Right lung (tissue), 2 donors: ENCODE measurements at regions not wholly inside any gene's neighbourhood (a gene's known extent, or its start where the extent isn't known, plus 50 kb on each side); places are given as distances from the start of the nearest gene placed in this dataset.
"Not testable (repeated sequence)": the region's sequence is repeated elsewhere in the genome, so short reads cannot be mapped to it uniquely, and the experiment has no call there.

Experiments
- DNase-seq, 2 donors: peaks; one replicate each; pipeline ENCODE4 v3.0.0-alpha.2; 2013

DNA sequence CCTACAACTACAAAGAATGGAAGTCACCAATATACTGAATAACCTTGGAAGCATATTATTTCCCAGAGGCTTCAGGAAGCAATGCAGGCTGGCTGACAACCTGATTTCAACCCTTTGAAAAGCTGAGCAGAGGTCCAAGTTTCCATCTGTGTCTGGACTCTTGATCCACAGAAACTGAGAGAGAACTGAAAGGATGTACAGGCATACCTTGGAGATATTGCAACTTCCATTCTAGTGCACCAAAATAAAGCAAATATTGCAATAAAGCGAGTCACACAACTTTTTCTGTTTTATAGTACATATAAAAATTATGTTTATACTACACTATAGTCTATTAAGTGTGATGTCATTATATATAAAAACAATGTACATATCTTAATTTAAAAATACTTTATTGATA lies 85.3 kb downstream of the TYW3 start:
- DNase-seq = no peak

DNA sequence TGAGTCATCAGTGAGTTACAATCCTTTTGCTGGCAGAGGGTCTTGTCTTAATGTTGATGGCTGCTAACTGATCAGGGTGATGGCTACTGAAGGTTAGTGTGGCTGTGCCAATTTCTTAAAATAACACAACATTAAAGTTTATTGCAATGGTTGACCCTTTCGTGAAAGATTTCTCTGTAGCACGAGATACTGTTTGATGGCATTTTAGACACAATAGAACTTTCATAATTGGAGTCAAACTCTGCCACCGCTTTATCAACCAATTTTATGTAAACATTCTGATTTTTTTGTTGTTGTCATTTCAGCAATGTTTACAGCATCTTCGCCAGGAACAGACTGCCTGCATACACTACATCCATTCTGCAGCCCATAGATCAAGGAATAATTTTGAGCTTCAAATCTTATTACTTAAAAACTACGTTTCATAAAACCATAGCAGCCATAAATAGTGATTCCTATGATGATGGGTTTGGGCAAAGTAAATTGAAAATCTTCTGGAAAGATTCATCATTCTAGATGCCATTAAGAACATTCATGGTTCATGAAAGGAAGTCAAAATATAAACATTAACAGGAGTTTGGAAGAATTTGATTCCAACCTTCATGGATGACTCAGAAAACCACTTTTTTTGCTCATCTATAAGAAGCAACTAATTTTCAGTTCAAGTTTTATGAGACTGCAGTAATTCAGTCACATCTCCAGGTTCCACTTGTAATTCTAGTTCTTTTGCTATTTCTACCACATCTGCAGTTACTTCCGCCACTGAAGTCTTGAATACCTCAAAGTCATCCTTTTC lies 85.9 kb downstream of the TYW3 start:
- peak in 1 of 2 donors; percentile 33 for DNase-seq

DNA sequence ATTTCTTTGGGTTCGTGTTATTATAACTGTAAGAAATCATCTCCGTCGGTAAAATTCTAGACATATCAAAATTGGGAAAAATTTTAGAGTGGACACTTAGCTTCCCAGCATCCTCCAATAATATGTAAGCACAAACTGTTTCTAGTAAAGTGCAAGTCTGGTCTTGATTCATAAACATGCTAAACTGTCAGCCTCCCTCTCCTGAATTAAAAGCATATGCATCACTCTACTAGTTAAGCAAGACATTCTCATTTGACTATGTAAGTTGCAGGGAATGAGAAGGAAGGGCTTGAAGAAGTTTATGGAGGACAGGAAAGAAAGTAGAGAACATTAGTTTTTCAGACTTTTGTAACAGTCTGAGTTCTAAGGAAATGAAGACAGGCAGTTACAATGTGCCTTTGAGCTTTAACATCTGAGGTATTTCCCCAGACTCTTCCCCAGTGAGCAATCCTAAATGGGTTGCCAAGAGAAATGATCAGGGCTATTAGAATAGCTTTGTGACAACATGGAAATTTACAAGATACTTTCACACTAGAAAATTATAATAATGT lies 90.0 kb downstream of the TYW3 start:
- DNase-seq = no peak

DNA sequence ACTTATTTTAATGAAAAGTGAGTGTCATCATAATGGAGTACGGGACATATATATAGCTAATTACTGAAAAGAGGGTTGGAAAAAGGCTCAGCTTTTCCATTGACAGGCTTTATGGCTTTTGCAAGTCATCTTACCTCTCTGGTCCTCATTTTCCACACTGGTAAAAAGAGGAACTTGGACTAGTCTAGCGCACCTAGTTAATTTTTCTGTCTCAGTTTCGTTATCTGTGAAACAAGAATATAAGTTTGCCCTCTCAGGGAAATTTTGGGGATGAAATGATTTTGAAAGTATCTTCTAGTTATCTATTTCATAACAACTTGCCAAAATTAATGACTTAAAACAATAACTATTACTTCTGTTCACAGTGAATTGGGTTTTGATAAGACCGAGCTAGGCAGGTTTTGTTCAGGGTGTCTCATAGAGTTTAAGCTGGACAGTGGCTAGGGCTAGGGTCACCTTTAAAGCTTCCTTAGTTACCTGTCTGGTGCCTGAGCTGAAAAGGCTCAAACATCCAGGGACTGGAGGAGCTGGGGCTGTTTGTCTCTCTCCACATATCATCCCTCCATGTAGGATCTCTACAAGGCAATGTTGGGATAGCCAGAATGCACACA lies 91.7 kb downstream of the TYW3 start:
- DNase-seq = no peak

DNA sequence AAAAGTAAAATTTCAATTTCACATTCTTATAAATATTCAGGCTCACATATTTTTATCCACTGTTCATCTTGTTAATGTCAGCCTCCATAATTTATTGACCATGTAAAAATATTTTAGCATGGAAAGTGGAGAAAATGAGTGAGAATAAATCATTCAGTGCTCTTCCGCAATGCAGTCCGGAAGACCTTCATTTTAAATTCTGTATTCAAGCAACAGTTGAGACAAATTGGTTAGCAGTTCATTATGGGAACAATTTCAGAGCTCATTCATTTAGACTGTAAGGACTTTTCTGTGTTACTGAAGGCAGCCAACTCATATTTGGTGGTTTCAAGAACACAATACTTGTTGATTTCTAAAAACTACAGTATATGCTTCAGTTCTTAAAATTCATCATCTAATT lies 97.8 kb downstream of the TYW3 start:
- DNase-seq = peak; percentile 62 to 68

DNA sequence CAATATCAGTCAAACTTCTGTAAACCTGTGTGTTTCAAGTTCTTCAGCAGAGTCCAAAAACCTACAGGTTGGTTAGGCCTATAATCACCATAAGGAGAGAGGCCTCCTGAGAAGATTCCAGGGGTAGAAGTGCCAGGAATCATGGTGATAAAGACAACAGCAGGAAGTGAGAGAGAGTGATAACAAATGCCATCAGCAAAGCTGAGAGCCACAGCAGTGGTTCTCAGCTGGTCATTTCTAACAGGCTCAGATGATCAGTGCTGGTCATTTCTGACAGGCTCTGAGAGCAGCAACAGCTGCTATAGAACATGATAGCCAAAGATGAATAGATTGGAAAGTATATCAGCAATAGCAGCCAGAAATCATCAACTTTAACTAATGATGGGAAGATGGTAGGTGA lies 101.3 kb downstream of the TYW3 start:
- DNase-seq = no peak

DNA sequence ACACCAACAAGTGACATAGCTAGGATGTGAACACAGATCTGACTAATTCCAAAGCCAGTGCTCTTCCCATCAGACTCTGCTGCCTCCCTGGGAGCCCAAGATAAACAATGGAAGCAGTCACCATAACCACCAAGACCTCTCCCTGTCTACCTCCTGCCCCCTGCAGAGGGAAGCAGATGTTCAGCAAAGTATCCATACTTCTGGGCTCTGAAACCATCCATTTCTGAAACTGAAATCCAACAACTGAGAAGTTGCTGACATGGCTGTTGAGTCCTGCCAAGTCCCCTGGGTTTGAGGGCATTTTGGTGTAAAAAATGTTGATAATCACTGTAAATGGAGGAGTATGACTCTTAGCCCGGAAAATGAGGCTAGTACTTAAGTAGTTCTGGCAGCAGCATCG lies 102.1 kb downstream of the TYW3 start:
- no peak for DNase-seq

DNA sequence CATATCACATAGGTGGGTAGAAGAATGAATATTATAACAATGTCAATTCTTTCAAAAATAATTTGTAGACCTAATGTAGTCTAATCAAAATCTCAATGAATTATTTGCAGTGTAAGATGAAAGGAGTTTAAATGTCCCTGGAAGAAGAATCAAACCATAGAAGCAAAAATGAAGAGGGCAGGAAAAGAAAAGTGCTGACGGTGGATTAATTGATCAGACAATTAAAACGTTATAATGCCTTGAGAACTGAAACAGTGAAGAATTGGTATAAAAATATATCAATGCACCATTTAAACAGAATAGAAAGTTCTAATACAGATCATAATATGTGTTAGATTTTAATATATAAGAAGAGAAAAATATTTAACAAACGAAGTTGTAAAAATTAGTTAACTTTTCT lies 109.8 kb downstream of the TYW3 start:
- DNase-seq = no peak

DNA sequence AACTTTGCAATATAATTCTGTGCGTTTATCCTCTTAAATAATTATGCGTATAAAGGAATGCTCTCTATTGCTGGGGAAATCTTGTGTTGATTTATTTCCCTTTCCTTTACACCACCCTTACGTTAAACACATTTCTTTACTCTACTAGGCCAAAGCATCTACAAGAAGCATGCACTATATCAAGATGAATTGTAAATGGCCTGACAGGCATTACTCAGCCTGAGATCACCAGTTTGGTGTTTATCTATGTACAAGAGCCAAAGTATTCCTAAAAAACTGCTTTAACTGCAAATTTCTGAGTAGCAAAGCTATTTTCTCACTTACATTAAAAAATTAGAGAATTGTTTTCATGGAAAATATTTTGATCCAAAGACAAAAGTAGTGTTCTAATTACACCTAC lies 114.8 kb downstream of the TYW3 start:
- no peak for DNase-seq

DNA sequence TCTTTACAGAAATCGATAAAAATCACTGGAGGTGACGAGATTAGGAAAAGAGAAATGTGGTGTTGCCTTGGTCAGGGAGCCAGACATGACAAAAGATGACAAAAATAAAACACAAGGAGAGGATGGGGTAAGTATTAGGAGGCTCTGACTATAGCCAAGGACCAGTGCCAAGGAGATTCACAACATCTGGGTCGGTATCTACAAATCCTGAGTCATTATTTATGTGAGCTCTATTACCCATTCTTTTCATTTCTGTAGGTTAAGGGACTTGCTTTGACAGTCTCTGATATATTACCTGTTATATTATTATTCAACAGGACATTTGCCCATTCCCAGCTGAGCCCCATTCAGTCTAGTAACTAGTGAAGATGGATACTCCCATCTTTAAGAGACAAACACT lies 120.8 kb downstream of the TYW3 start:
- DNase-seq = no peak

DNA sequence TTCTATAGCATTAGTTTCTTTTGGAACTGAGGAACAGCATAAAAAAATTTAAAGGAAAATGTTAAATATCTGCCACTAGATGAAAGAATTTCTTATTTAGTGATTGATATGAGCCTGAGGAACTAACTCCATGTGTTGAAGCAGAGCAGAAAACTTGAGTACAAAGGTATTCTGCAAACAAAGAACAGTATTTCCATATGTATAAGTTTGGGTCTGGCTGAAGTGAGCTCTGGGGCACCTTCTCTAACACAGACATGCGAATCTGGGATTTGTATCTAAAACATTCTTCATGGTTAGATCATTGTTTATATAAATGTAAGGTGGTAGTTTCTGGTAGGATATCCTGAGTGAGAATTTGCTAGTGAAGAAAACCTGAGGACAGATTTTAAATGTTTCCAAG lies 123.2 kb downstream of the TYW3 start:
- no peak for DNase-seq

DNA sequence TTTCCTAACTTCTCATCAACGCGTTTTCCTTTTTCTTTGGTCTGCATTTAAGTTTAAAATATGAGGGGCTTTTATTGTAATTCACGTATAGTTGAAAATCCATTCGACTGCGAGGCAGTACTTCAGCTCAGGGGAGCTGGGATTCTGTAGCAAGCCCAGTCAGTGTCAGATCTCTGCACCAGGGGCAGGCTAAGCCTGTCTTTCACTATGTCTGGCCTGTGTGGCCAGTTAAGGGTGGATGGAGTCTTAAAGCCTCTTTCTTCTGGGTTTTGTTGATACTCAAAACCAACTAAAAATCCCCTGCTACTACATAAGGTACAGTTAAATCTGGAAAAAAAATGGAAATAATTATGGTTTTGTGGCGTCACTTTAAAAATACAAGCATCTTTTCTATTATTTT lies 124.7 kb downstream of the TYW3 start:
- DNase-seq = no peak

DNA sequence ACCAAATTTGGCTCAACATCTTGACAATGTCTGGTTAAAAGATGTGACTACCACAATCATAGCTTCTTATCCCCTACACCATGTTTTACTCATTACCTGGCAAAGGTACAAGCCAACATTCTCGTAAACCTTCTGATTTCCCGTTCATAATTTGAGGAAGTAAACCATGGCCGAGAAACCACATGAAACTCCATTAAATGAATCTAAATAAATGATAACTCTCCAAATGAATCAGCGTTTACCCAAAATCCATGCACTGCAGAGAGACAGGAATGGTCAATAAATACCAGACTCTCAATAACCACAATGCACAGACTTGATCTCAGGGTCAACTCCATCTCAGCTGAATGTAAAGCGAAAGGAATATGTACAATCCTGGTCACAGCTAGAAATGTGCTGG lies 125.2 kb downstream of the TYW3 start:
- DNase-seq = no peak

DNA sequence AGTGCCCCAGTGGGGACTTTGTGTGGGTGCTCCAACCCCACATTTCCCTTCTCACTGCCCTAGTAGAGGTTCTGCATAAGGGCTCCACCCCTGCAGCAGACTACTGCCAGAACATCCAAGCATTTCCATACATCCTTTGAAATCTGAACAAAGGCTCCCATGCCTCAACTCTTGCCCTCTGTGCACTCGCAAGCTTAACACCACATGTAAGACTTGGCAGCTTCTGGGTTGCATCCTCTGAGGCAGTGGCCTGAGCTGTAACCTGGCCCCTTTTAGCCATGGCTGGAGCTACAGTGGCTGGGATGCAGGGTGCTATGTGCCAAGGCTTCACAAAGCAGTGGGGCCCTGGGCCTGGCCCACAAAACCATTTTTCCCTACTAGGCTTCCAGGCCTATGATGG lies 128.9 kb downstream of the TYW3 start:
- DNase-seq = no peak

DNA sequence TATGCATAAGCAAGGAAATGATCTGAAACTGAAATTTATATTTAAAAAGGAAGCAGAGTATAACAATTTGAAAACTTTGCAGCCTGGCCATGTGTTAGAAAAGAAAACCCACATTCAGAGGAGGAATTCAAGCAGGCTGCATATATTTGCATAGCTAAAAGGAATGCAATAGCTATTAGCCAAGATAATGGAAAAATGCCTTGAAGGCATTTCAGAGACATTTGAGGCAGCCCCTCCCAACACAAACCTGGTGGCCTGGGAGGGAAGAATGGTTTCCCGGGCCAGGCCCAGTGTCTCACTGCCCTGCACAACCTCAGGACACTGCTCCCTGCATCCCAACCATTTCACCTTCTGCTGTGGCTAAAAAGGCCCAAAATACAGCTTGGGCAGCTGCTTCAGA lies 136.8 kb downstream of the TYW3 start:
- DNase-seq = no peak

DNA sequence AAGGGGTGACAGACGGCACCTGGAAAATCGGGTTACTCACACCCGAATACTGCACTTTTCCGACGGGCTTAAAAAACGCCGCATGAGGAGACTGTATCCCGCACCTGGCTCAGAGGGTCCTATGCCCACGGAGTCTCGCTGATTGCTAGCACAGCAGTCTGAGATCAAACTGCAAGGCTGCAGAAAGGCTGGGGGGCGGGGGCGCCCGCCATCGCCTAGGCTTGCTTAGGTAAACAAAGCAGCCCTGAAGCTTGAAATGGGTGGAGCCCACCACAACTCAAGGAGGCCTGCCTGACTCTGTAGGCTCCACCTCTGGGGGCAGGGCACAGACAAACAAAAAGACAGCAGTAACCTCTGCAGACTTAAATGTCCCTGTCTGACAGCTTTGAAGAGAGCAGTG lies 144.4 kb downstream of the TYW3 start:
- DNase-seq = not testable (repeated sequence)

DNA sequence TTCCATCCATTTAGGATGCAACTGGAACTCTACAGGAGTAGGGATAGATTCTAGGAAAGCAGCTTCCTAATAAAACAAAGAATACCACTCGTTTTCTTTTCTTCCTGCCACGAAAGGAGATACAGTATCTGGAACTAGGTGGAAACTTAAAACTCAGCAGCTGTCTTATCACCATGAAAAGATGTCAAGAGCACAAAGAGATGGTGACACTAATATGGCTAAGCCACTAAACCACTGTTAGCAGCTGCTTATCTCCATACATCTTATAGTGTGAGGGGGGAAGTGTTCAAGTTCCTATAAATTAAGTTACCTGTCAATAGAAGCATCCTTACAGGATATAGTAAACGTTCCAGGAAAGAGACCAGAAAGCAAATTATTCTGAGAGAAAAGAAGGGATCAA lies 162.5 kb downstream of the TYW3 start:
- DNase-seq = no peak

DNA sequence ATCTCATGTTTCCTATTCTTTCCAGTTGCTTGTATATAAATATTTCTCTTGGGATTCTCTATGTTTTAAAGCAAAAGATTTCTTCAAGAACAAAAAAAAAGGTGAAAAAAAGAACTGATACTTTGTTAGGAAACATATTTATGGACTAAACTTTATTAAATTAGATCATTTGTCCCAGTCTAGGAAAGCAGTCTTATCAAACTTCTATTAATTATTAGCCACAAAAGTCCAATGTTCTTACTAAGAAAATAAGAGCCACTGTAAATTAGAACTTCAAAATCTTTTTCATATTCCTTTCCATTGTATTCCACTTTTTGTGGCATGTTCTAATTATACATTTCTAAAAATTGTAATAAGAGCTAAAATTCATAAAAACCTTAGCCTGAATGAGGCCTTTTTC lies 175.2 kb downstream of the TYW3 start:
- no peak for DNase-seq

DNA sequence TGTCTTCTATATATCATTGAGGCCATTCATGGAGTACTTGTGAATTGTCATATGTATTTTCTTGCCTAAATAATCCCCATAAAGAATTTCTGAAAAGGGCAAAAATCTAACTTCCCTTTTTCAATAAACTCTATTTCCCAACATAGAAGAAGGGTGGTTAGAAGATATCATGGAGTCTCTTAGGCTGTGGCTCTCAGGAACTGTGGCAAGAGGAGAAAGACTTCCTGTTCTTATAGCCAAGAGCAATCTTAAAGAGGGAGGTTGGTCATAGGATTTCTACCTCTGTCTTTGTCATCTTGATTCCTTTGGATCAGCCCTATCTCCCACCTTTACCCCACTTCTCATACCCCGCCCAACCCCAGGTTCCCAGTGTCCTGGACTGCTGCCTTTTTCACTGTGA lies 175.8 kb downstream of the TYW3 start:
- no peak for DNase-seq

DNA sequence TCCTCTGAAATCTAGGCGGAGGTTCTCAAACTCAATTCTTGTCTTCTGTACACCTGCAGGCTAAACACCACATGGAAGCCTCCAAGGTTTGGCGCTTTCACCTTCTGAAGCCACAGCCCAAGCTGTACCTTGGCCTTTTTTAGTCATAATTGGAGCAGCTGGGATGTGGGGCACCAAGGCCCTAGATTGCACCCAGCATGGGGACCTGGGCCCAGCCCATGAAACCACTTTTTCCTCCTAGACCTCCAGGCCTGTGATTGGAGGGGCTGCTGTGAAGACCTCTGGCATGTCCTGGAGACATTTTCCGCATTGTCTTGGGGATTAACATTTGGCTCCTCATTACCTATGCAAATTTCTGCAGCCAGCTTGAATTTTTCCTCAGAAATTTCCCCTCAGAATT lies 181.0 kb downstream of the TYW3 start:
- no peak for DNase-seq

DNA sequence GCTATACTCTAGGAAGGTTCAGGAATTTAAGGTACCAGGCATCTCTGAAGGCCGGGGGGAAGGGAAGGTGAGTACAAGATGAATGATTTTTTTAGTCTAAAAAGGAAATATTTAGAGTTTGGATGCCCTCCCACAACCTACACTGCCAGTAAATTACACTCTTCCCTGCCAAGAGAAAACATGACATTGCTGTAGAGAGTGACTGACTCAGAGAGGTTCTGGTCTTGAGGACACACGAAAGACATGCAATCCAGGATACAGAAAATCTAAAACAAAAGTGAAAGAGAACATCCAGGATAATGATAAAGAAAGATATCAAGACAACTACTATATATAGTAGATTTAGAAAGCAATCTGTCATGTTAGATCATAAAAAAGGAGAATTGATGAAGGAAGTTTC lies 200.5 kb downstream of the TYW3 start:
- no peak for DNase-seq

DNA sequence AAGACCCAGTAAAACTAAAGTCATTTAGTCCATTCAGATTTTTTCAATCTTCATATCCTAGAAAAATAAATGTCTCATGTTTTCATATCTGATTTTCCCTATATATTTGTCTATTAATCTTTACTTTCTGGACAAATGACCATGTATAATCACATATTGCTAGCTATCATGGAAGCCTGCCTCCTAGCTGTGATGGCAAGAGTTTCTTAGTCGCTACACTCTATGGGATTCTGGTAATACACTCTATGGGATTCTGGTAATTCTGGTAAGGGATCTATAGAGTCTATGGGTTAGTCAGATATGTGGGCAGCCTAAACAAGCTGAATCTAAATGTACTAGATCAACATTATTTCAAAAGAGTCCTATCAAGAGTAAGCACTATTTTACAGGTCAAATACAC lies 198.7 kb upstream of the LHX8 start:
- DNase-seq = no peak

DNA sequence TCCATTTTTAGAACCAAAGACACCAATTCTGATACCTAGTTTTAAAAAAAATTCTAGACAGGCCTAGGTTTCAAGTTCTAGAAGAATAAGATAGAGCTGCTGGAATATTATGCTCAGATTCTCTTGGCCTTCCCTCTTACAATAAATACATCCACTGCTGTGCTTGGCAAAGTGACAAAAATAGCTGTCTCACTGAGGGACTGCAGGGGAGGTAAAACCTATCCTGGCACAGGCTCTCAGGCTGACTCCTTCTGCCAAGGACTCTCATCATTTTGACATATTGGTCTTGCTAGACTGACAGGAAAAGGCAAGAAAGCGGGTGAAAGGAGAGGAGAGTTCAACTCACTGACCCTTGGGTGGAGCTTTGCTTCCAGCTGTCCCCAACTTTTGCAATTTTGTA lies 197.0 kb upstream of the LHX8 start:
- DNase-seq = no peak

DNA sequence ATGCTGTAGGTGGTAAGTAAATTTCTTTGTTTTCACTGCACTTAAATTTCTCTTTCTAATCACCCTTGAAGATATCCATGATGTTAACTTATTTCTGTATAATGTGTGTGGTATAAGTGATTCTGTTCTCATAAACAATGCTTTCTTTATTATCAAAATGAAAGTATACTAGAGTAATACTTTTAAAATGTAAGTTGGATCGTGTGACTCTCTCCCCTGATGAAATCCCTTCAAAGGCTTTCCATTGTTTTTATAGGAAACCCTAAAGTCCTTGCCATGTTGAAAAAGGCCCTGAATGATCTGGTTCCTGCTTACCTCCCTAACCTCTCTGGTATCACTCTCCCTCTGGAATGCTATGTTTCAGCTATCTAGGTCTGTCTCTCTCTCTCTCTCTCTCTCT lies 191.1 kb upstream of the LHX8 start:
- no peak for DNase-seq
